GM18520 (cell line): ENCODE measurements at regions not wholly inside any gene's neighbourhood (a gene's known extent, or its start where the extent isn't known, plus 50 kb on each side); places are given as distances from the start of the nearest gene placed in this dataset.

Experiments
- ATAC-seq: cut with Tn5 transposase; IDR thresholded peaks from one replicate; pipeline ENCODE4 v1.9.1; 2021; ENCODE audit not compliant: unreplicated experiment

GRCh38 chr15:37253877-37254276, 153.5 kb upstream of the MEIS2 start:
- ATAC-seq: no peak

DNA sequence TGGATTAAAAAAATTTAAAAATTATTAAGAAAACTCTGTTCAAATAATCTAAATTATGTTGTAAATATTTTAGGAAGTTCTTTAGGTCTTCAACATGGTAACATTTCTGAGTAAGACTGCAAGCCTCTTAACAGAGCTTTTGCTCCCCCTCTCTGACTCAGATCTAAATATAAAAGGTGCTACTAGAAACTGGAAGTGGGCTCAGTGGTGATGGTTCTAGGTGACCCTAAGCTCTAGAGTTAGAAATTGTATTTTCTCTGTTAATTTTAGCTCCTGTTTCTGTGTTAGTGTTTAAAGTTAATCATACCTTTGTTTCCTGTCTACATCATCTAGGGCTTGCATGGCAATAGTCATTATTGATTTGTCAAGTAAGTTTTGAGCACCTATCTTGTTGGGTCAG, 159.9 kb upstream of the MEIS2 start:
- peak; percentile 59 for ATAC-seq

- ATAC-seq: no peak
Measured at GRCh38 chr15:37261685-37262084, 161.3 kb upstream of the MEIS2 start.

DNA sequence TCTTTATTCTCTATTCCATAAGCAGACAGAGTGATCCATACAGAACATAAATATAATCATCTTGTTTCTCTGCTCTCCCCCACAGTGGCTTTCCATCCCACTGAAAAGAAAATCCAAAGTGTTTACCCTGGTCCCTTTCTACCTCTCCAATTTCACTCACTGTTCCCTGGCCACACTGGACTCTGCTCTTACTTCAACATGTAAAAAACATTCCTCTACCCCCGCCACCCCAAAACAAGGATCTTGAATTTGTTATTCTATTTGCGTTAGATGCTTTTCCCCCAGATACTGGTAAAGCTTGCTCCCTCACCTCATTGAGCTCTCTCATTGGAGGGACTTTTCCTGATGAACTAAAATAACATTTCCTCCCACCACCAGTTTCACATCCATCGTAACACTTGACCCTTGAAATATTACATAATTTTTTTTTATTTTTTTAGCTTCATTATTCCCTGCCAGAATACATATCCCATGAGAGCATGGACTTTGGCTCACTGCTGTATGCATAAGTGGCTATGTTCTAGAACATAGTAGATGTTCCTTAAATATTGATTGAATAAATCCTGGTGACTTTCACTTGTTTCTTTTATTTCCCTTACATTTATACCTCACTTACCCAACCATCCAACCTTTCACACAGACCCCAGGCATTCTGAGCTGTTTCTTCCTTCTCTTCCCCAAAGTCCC, 162.7 kb upstream of the MEIS2 start:
- no peak for ATAC-seq

DNA sequence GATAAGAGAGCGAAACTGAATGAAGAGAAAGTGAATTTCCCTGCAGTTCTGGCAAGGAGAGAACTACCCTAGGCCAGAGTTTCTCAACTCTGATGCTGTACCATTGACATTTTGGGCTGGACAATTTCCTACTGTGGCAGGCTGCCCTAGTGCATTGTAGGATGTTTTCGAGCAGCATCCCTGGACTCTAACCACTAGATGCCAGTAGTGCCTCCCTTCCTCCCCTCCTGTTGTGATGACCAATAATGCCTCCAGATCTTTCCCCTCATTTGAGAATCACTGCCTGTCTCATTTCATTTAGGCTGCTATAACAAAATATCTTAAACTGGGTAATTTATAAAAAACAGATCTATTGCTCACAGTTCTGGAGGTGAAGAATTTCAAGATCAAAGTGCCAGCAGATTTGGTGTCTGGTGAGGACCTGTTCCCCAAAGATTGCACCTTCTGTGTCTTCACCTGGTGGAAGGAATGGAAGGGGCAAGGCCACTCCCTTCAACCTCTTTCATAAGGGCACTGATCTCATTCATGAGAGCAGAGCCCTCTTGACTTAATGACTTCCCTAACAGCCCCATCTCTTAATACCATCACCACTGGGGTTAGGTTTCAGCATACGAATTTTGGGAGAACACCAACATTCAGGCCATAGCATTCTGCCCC, 188.9 kb upstream of the MEIS2 start:
- no peak for ATAC-seq

GRCh38 chr15:37291920-37292319, 191.6 kb upstream of the MEIS2 start:
- ATAC-seq: no peak

DNA sequence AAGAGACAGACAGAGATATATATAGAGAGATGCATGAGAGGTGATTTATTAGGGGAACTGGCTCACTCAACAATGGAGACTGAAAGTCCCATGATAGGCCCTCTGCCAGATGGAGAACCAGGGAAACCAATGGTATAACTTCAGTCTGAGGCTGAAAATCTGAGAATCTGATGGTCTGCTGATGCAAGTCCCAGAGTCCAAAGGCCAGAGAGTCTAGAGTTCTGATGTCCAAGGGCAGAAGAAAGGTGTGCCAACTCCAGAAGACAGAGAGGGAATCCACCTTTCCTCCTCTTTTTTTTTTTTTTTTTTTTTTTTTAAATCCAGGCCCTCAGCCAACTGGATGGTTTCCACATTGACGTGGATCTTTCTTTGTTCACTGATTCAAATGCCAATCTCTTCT, 197.9 kb upstream of the MEIS2 start:
- no peak for ATAC-seq

- ATAC-seq: no peak
Measured at GRCh38 chr15:37339437-37339836, 239.1 kb upstream of the MEIS2 start.

GRCh38 chr15:37339856-37340255, 239.5 kb upstream of the MEIS2 start:
- no peak for ATAC-seq

DNA sequence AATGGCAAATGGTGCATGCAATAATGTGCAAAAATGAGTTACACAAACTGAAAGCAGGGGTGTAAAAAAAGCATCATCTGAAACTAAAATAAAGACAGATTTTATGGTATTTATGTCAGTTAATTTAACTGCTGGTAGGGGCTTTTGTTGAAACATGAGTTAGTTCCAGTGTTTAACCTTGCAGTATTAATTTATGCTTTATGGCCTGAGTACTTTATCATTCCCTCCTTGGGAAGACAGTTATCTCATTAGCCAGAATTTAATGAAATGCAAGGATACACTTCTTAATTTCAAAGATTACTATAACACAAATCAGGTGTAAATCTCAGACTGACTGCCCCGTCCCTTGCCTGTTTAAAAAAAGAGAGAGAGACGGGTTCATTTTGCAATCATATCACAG, 240.1 kb upstream of the MEIS2 start:
- no peak for ATAC-seq

- no peak for ATAC-seq
Measured at GRCh38 chr15:37359101-37359892, 258.9 kb upstream of the MEIS2 start.

GRCh38 chr15:37359893-37360290, 259.5 kb upstream of the MEIS2 start:
- ATAC-seq: no peak

DNA sequence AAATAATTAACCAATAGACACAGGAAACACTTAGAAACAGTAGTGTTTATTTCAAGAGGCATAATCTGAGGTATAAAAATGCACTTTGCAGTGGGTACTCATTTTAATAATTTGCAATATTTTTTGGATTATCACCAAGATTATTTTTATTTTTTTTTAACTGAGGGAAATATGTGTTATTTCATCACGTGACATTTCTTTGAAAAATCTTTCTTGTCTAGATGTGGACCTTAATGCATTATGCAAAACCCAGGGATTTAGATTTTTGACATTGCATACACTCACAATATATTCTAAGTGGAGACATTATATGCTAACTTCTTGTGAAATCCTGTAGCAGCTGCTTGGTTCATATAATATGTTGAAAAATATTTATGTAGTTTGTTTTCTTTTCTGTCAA, 260.4 kb upstream of the MEIS2 start:
- ATAC-seq: no peak

DNA sequence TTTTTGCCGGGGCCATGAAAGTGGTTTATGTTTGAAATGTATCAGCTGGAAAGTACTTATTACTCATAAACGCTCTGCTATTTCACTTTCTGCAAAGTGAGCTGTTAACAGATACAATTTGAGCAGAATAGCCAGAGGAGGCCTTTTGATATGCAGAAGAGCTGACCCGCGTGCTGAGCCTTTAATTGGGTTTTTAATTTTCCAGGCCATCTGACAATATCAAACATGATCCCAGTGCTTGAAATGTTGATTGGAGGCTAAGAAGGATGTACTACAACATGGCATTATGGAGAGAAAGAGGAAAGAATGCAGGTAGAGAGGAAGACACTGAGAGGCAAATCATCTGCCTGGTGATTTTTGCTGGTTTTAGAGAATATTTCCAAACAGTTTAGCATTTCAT, 261.3 kb upstream of the MEIS2 start:
- no peak for ATAC-seq

DNA sequence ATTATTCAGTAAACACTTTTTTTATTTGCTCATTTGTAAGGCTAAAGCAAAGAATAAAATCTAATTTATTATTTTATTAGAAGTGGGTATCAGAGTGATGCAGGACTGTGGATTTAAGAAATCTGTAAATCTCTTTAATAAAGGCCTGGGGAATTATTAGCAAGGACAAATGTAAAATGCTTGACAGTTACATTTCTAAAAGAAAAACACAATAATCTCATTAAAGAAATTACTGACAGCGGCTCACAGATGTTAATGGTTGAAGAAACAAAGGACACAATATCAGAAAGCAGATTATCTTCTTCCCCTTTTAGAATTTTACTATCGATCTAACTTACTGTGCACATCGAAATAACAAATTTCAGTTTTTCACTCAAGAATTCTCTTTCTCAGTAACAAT, 262.1 kb upstream of the MEIS2 start:
- ATAC-seq: no peak

DNA sequence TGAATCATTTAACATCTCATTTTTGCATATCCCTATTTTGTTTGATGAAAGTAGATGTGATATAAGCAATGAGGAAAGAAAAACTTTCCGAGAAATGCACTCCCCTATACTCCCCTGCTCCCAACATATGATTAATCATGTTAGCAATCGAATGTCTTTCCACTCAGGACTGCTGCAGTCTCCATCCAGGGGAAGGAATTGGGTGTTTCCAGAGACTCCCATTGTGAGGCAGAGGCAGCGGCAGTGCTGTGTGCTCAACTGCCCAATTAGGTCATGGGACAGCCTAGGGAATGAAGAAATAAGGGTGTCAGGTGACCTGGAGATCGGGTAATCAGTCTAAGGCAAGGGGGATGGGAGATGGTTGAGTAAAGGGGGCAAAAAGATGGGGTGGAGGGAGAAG, 268.6 kb upstream of the MEIS2 start:
- no peak for ATAC-seq

- no peak for ATAC-seq
Measured at GRCh38 chr15:37370941-37371340, 270.6 kb upstream of the MEIS2 start.

DNA sequence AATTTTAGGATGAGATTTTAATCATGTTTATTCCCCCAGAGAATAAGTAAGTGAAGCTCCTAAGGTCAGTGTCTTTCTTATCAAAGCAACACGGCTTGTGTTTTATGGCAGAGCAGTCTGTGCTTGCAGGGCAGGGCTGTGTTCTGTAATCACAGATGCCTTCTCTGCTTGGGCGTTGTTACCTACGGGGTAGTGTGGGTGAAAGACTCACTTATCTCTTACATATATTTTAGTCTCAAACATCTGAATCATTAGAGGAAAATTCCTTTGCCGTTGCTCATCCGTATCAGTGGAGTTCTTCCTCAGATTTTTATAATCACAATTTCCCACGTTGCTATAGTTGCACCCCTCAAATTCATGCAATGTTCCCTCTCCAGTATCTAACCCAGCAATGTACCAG, 271.7 kb upstream of the MEIS2 start:
- no peak for ATAC-seq

- no peak for ATAC-seq
Measured at GRCh38 chr15:37375519-37375918, 275.2 kb upstream of the MEIS2 start.

DNA sequence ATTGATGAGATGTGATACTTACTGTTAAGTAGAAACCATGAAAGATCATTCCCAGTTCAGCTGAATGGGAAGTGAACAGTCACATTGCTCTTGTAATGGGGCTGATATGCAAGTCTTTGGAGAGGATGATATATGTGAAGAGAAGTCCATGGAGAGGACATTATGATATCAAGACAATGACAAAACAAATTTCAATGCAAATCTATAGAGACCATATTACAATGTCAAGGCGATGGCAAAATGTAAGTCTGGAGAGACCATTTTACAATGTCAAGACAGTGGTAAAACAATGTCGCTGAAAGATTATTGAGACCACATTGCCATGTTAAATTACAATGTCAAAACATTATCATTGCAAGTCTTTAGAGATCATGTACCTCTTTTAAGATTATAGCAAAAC, 277.1 kb upstream of the MEIS2 start:
- ATAC-seq: no peak

DNA sequence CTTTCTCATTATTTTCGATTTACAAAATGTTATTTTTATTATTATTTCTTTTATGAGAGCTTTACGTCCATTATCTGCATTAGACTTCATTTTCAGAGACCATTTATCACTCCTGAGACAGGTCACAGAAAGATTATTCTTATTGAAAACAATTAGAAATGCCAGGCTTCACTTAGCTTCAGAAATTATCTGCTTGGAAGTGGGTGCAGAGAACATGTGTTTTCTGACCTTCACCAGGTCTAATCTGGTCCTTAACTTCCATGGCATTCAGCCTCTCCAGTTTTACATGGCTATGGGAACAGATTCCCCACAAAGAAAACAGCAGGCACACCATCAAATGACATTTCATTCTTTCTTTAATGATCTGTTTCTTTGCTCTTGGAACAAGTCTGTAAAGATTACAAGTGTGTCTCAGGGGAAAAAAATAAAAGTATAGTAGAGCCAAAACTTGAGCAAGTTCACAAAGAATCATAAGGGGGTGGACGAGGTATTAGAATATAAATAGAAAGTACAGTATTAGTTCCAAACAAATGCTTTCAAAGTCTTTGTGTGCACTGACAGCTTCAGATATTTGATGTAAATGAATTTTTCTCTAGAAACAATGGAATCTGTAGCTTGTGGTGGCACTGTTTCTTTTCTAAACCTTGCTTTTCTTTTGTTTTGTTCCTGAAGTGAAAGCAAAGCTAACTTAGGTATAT, 294.2 kb upstream of the MEIS2 start:
- no peak for ATAC-seq

DNA sequence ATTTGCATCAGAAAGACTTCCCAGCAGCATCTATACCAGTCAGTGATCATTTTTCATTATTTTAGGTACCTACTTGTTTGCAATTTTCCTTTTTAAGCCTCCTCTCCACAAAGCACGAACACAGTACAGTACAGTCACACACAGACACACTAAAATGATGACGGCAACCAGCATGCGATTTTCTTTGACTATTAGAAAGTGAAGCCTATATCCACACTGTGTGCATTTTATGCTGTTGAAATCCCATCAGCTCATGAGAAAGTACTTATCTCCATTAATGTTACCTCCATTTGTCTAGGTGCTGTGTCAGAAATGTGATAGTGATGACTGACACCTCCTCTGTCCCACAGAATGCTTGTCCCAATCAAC, 294.7 kb upstream of the MEIS2 start:
- no peak for ATAC-seq
